Epithelial cell of esophagus (primary cell): ENCODE measurements at regions not wholly inside any gene's neighbourhood (a gene's known extent, or its start where the extent isn't known, plus 50 kb on each side); places are given as distances from the start of the nearest gene placed in this dataset.

Experiments
- DNase-seq: peaks from one replicate; pipeline ENCODE4 v3.0.0; 2010; ENCODE audit warnings: low read depth
- H3K4me3 ChIP-seq: 2 replicates; pipeline ENCODE4 v1.5.1; 2011; ENCODE audit warnings: mild to moderate bottlenecking, low read length, control low read depth
- TF ChIP-seq, protein P1 (sequence below): IDR thresholded peaks from 2 replicates; pipeline ENCODE4 v1.5.1; 2011; ENCODE audit warnings: low read depth, mild to moderate bottlenecking, low read length, control low read depth, inconsistent platforms; ENCODE audit not compliant: insufficient read depth; ENCODE audit errors: missing control alignments

DNA sequence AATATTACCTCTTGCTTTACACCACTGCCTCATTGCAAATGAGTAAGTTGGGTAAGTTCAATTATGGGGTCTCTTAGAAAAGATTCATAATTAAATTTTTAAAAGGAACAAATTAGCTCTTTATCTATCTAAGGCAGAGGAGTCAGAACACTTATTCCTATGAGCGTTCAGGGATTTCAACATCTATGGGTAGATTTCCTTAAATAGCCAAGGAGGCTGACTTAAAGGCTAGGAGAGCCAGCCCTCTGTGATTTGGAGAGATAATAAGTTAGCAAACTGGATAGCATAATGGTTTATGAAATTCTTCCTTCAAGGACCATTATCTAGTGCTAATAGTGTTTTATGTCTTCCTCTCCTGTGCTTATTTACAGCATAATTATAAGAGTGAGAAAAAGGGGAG, 387.7 kb downstream of the STK39 start:
- TF ChIP-seq, protein P1, sequence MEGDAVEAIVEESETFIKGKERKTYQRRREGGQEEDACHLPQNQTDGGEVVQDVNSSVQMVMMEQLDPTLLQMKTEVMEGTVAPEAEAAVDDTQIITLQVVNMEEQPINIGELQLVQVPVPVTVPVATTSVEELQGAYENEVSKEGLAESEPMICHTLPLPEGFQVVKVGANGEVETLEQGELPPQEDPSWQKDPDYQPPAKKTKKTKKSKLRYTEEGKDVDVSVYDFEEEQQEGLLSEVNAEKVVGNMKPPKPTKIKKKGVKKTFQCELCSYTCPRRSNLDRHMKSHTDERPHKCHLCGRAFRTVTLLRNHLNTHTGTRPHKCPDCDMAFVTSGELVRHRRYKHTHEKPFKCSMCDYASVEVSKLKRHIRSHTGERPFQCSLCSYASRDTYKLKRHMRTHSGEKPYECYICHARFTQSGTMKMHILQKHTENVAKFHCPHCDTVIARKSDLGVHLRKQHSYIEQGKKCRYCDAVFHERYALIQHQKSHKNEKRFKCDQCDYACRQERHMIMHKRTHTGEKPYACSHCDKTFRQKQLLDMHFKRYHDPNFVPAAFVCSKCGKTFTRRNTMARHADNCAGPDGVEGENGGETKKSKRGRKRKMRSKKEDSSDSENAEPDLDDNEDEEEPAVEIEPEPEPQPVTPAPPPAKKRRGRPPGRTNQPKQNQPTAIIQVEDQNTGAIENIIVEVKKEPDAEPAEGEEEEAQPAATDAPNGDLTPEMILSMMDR: no peak

DNA sequence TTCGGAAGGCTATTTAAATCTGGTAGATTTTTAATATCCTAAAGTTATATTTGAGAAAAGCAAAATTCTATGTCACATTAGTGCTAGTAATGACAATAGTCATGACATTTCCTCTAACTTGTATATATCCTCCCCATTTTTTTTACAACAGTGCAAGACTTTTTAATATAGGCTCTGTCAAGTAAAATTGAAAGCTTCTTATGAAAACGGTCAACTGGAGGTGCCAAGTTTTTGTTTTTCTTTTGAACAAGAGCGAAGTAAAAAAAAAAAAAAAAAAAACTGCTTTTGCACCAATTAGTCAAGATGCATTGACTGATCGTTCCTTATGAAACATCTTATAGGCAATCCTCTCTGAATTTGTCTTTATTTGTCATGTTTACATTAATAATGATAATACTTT, 389.3 kb downstream of the STK39 start:
- H3K4me3 ChIP-seq: no peak overlapping the region
- TF ChIP-seq, protein P1: no peak
- no peak for DNase-seq

More for the DNA sequence above, 387.7 kb downstream of the STK39 start:
- no peak overlapping the region for H3K4me3 ChIP-seq
- DNase-seq: no peak

DNA sequence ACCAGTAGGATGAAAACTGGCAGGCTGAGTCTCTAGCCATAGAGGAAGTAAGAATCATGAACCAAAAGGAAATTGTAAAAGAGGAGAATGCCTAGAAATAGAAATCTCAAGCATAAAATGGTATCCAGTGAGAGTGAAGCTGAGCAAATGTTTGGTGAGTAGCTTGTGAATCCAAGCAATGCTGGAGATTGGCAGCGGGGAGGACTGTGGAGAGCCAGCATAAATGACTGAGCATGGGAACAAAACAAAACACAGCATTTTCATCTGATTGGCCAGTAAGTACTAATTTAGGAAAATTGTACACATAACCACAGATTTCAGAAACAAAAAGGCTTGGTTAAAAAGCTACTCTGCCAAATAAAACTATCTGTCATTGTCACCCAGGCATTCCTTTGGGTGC, 390.0 kb downstream of the STK39 start:
- no peak overlapping the region for H3K4me3 ChIP-seq
- DNase-seq: no peak
- TF ChIP-seq, protein P1: no peak

DNA sequence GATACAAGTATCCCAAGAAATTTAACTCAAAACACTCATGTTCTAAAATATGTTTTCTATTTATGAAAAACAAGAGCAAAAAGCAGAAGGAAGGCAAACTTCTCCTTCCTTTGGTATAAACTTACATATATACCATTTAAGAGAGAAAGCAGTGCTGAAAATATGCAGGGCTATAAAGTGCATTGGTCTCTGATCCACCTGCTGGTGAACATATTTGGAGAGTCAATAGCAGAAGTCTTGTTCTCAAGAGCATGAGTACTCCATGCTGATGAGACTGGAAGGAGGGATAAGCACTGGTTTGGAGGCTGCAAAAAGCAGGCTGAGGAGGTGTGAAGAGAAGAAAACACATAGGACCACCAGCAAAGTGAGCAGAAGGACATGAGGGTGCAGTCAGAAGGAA, 391.2 kb downstream of the STK39 start:
- TF ChIP-seq, protein P1: no peak
- H3K4me3 ChIP-seq: no peak overlapping the region
- no peak for DNase-seq

DNA sequence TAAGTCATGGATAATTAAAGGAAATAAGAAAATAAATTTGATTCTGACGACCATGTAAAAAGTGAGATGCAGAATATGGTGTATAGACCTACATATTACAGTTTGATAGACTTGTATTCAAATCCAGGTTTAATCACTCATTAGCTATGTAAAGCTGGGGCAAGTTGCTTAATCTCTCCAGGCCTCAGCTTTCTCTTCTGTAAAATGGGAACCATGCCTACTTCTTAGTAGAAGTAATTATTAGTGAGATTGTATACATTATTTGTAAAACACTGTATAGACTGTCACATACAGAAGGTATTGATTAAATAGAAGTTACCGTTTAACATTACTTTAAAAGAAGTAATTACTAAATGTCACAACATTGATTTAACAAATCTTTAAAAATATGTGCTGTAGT, 392.2 kb downstream of the STK39 start:
- TF ChIP-seq, protein P1: no peak
- no peak for DNase-seq
- no peak overlapping the region for H3K4me3 ChIP-seq

DNA sequence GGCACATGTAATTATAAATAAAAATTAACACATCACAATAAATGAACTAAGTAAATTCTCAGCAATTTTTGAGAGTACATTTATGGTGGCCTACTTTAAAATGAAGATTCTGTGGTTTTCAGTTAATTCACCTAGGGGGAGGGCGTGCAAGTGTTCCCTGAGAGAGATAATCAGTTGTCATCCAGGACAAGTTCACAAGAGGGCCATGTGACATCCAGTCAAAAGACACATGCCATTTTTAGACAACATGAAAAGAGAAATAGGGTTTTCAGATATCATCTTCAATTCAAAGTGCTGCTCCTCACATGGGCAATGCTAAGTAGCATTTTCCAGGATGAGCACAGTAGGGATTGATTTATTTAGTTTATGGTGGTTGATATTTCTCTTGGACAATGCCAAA, 393.7 kb downstream of the STK39 start:
- DNase-seq: no peak
- no peak overlapping the region for H3K4me3 ChIP-seq
- TF ChIP-seq, protein P1: no peak

DNA sequence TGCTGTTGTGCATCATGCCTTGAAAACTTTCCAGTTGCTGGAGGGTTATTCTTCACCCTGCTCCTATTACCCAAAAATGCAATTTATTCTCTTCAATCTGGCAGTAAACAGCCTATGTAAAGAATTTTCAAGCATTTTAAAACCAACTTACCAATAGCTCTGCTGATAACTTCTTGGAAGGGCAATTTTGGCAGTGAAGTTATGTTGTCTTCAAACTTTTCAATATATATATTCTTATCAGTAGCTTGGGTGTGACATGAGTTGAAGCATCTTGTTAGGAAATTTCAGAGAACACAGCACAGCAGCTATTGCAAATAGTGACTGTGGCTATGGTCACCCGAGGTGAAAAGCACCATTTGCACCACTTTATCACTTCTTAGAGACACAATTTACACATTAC, 395.5 kb downstream of the STK39 start:
- TF ChIP-seq, protein P1: no peak
- no peak overlapping the region for H3K4me3 ChIP-seq
- no peak for DNase-seq
